Kasumi-1 (cell line): ENCODE measurements at regions not wholly inside any gene's neighbourhood (a gene's known extent, or its start where the extent isn't known, plus 50 kb on each side); places are given as distances from the start of the nearest gene placed in this dataset.

Experiments used
- DNase-seq, 2 experiments: peaks; one replicate each; lab custom pipeline; 2025; lab: John Stamatoyannopoulos, UW

- no peak for DNase-seq
These were observed 64.5 kb downstream of the TUSC1 start for GRCh38 chr9:25613709-25614108.

GRCh38 chr9:25603106-25603505 is 75.1 kb downstream of the TUSC1 start:
- no peak for DNase-seq

- no peak for DNase-seq
These were observed 75.7 kb downstream of the TUSC1 start for GRCh38 chr9:25602400-25603044.

- DNase-seq = no peak
These were observed 77.7 kb downstream of the TUSC1 start for GRCh38 chr9:25600501-25600900.

GRCh38 chr9:25584611-25585010 is 93.6 kb downstream of the TUSC1 start:
- no peak for DNase-seq

- no peak for DNase-seq
These were observed 105.0 kb downstream of the TUSC1 start for GRCh38 chr9:25573281-25573680.

GRCh38 chr9:25571491-25571890 is 106.8 kb downstream of the TUSC1 start:
- no peak for DNase-seq

- no peak for DNase-seq
These were observed 107.4 kb downstream of the TUSC1 start for GRCh38 chr9:25570802-25571201.

- no peak for DNase-seq
These were observed 116.1 kb downstream of the TUSC1 start for GRCh38 chr9:25562101-25562500.

- no peak for DNase-seq
These were observed 120.5 kb downstream of the TUSC1 start for GRCh38 chr9:25557645-25558300.

- DNase-seq = no peak
These were observed 121.7 kb downstream of the TUSC1 start for GRCh38 chr9:25556540-25556939.

GRCh38 chr9:25548847-25549246 is 129.4 kb downstream of the TUSC1 start:
- DNase-seq = no peak

GRCh38 chr9:25543806-25544205 is 134.4 kb downstream of the TUSC1 start:
- DNase-seq = no peak

GRCh38 chr9:25542319-25542718 is 135.9 kb downstream of the TUSC1 start:
- DNase-seq = no peak

GRCh38 chr9:25537808-25538207 is 140.4 kb downstream of the TUSC1 start:
- DNase-seq = no peak

- DNase-seq = no peak
These were observed 159.0 kb downstream of the TUSC1 start for GRCh38 chr9:25519286-25519685.

- DNase-seq = no peak
These were observed 160.5 kb downstream of the TUSC1 start for GRCh38 chr9:25517701-25518100.

GRCh38 chr9:25513509-25514033 is 164.7 kb downstream of the TUSC1 start:
- no peak for DNase-seq

- DNase-seq = no peak
These were observed 172.6 kb downstream of the TUSC1 start for GRCh38 chr9:25505644-25506043.

- no peak for DNase-seq
These were observed 196.9 kb downstream of the TUSC1 start for GRCh38 chr9:25481372-25481771.

- no peak for DNase-seq
These were observed 197.5 kb downstream of the TUSC1 start for GRCh38 chr9:25480696-25481095.

GRCh38 chr9:25472681-25473080 is 205.6 kb downstream of the TUSC1 start:
- no peak for DNase-seq

- DNase-seq = no peak
These were observed 206.1 kb downstream of the TUSC1 start for GRCh38 chr9:25472085-25472607.
